HG03571 (cell line): ENCODE measurements at regions not wholly inside any gene's neighbourhood (a gene's known extent, or its start where the extent isn't known, plus 50 kb on each side); places are given as distances from the start of the nearest gene placed in this dataset.
A peak's percentile ranks its signal among the peaks of the same experiment; 100 is the strongest.
"Not testable (repeated sequence)": the region's sequence is repeated elsewhere in the genome, so short reads cannot be mapped to it uniquely, and the experiment has no call there.

Experiments used
- ATAC-seq: cut with Tn5 transposase; IDR thresholded peaks from one replicate; pipeline ENCODE4 v1.9.1; 2021; ENCODE audit not compliant: unreplicated experiment

DNA sequence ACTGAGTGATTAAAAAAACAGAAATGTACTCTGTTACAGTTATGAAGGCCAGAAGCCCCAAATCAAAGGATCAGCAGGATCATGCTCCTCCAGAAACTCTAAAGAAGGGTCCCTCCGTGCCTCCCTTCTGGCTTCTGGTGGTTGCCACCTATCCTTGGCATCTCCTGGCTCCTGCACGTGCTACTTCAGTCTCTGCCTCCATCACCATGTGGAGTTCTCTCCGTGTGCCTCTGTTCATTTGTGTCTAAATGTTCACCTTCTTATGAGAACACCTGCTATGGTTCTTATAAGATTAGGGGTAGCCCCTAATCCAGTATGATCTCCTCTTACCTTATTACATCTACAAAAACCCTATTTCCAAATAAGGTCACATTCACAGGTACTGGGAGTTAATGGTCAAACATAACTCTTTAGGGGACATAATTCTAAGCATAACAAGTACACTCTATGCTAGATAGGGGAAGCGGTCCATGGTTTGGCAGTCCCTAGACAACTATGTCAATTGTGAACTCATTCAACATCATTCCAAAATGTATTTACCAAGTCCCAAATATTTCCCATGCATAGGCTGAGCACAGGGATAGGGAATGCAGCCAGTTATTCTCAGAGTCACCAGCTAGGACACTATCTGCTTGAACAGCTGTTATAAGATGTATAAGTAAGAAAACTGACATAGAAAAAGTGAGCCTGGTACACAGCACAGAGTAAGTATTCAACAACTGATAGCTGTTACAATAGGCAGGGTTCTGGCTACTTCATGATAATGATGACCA lies 295.5 kb upstream of the BOD1L1 start:
- no peak for ATAC-seq

DNA sequence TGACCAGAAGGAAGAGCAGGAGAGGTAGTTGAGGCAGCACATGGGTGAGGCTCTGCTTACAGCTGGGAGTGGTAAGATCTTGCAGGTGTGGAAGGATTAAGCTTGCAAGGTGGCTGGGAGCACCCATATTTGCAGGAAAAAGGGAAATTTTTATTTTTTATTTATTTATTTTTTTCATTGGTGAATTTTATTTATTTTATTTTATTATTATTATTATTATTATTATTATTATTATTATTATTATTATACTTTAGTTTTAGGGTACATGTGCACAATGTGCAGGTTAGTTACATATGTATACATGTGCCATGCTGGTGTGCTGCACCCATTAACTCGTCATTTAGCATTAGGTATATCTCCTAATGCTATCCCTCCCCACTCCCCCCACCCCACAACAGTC lies 297.4 kb upstream of the BOD1L1 start:
- ATAC-seq = not testable (repeated sequence)

DNA sequence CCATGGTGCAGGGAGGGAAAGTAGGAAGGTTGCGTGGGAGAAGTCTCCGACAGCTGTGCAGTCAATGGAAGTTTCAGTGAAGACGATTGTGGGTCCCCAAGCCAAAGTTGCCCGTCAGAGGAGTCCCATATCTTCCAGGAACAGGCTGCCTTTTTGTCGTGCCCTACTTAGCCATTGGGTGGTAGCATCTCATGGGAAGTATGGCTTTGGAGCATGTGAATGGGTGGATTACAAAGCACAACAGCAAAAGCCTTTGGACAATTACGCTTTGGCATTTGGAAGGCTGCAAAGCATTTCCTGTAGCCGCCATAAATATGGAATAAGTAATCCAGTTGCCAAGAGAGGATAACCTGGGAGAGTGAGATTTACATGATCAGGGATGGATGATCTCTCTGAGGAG lies 300.7 kb upstream of the BOD1L1 start:
- no peak for ATAC-seq

DNA sequence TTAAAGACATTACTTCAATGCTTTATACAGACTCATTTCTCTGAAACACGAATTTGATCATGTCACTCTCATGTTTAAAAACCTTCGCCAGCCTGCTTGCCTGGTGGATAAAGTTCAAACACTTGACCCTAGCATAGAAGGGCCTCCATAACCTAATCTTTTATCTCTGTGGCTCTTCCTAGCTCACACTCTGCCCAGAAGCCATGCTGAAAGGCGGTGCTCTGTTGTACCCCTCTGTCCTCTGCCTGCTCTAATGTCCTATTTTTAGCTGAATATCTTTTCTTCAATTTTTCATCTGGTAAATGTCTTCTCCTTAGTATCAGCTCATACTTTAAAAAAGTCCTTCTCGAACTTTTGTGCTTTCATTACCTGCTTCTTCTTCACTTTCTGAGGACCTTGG lies 302.6 kb upstream of the BOD1L1 start:
- ATAC-seq = no peak

DNA sequence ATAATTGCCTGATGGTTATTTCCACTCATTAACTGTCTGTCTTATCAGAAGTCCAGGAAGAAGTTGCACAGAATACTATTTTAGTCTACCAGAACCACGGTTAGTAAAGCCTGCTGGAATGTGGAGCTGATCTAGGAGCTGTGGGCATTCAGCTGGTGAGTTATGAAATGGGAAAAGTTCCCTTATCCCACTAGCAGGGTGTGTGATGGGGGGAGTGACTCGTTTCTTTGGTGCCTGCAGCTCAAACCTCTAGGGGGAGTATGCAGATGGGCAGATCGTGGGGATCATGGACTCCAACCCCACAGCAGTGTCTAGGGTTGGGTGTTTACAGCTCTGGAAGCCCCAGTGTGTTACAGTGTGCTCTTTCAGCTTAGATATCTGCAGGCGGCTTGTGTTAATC lies 305.7 kb upstream of the BOD1L1 start:
- ATAC-seq = no peak

DNA sequence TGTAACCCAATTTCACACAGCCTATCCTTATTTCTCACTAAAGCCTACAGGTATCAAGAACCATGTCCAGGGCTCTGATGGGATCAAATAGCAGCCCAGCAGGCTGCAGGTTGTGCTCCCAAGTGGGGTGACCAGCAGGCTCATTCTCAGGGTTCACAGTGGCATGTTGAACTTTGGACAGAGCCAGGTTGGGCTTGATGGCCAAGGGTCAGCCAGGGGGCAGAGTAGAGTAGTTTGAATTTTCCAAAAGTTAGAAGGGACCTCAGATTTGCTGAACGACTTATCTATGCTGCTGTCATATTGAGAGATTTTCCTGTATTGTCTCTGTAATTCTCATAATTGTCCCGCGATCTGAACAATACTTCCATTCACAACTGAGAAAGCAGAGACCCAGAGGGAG lies 310.8 kb upstream of the BOD1L1 start:
- ATAC-seq = no peak

DNA sequence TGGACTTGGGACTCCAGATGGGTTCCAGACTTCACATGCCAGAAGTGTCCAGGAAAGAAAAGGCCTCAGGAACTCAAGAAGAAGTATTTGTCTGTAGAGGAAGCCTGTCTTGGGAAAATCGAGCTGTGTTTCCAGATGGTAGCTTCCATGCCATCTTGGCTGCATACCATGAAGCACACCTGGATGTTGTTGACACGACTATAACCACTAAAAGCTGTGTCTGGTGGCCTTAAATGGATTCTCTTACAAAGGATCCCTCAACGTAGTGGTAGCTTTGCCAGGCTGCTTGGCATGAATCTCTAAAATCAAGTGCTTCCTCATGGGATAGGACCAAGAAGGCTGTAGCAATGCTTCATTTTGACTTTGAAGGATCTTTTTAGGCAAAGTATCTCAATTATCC lies 313.4 kb upstream of the BOD1L1 start:
- ATAC-seq = no peak

DNA sequence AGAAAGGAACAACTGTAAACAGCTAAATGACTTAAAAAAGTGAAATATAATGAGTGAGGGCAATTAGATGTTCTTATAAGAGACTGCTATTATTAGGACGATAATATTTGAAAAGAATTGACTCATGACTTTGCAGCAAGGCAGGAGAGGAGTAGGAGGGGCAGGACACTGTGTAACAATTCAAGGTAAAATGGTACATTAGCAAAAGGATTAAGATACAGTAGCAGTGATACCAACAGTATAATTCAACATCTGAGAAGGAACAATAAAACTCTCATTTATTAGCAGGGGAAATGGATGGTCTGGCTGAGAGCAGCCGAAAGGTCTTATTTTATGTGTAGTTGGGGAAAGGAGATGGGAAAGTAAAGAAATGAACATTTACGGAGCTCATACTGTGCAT lies 315.5 kb upstream of the BOD1L1 start:
- ATAC-seq = no peak

DNA sequence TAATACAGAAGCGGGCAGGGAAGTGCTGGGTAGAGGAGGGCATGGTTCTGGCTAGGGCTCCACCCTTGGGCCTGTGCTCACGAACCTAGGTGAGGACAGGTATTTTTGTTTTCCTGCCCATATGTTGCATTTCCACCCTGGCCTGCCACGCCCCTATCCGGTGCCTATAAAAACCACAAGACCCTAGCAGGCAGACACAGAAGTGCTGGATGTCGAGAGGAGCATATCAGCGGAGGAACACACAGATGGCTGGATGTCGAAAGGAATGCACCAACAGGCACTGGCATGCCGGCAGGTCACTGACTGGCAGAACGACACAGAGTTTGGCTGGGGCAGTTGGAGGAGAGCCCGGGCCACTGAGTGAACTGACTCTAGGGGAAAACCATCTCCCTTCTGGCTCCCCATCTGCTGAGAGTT lies 316.6 kb upstream of the BOD1L1 start:
- ATAC-seq = no peak

DNA sequence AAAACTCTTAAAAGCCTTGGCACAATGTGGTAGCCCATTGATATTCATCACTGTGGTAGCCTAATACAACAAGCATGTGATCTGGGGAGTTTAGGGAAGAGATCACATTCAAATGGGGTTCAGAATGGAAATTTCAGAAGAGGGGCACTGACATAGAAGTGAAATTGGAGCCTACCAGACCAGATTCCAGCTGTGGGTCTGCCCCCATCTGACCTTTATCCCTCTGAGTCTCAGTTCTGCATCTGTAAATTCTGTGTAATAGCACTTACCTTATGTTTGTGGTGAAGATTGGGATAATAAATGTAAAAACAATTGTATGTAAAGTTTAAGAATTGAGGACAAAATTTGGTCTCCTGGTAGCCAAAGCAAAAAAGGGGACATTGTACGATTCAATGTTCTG lies 320.4 kb upstream of the BOD1L1 start:
- no peak for ATAC-seq

DNA sequence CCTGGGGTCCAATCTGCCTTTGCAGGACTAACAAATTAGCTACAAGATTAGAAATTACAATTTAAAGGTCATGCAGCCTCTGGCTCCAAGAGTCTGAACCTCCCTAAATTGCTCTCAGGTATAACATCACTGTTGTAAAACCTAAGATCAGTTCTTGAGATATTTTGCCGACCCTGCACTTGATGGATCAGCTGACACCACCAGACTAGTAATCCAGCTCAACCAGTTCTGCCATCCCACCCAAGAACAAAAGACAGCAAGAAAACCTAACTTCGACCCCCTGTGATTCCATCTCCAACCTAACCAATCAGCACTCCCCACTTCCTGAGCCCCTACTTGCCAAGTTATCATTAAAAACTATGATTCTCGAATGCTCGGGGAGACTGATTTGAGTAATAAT lies 323.0 kb upstream of the BOD1L1 start:
- no peak for ATAC-seq

DNA sequence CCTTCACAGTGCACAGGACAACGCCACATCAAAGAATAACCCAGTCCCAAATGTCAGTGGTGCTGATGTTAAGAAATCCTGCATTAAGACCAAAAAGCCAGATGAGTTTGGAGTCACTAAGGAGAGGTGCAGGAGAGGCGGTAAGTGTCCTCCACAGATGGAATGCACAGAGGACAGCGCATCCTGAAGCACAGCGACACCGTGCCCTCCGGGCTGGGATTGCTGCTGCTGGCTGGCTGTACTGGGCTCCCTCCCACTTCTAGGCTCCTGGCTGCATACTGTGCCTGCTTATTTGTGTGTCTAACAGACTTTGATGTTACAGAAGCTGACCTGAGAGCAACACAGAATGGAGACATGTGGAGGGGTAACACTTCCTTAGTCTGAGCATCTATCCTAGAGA lies 325.6 kb upstream of the BOD1L1 start:
- no peak for ATAC-seq

DNA sequence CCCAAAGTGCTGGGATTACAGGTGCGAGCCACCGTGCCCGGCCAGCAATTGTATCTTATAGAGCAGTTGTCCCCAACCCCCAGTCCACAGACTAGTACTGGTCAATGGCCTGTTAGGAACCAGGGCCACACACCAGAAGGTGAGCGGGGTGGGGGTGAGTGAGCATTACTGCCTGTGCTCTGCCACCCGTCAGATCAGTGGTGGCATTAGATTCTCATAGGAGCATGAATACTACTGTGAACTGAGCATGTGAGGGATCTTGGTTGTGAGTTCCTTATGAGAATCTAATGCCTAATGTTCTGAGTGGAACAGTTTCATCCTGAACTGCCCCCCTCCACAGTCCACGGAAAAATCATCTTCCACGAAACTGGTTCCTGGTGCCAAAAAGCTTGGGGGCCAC lies 328.0 kb upstream of the BOD1L1 start:
- no peak for ATAC-seq

DNA sequence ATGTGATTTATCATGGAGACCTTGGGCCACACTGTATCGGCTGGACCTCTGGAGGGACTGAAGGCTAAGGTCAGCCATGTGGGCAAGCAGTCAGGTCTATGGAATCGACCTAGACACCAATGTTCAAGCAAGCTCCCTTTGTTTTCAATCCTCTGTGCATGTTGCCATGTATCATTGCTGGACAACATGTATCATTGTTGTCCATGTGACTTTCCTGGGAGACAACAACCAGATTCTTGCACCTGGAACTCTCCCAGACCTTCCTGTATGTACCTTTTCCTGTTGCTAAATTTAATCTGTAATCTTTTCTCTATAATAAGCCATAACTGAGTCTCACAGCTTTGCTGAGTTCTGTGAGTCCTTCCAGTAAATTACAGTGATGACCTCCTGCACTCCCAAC lies 329.4 kb upstream of the BOD1L1 start:
- no peak for ATAC-seq

DNA sequence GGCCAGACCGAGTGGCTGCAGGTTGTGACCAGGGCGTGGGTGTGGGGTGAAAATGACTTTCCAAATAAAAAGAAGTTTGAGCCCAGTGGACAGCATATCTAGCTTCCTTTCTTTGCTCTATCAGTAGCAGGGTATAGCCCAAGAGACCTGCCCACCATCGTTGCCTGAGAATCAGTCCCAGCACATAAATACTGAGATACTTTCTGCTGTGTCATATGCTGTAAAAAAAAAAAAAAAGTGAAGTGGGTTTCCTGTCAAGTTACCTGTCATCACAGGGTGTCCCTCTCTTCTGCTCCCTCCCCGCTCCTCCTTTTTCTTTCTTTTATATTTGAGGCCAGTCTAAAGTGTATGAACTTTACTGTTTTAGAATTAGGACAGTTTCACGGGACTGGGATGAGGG lies 330.3 kb upstream of the BOD1L1 start:
- ATAC-seq = no peak

DNA sequence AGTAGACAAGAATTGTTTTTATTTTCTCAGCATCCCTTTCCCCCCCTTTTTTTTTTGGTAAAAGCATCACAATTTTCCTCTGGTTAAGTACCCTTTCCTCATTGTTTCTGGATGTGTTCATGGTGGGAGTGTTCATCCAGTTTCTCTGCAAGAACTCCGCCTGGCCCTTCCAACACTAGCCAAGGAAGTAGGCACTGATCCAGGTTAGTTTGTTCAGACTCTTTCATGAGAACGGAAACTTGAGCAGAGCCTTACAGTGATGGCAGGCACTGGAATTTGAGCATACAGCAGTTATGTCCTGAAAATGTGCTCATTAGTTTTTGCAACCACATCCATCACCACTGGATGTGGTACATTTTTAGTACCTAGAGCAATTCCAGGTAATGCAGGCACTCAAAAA lies 336.1 kb upstream of the BOD1L1 start:
- ATAC-seq = no peak

DNA sequence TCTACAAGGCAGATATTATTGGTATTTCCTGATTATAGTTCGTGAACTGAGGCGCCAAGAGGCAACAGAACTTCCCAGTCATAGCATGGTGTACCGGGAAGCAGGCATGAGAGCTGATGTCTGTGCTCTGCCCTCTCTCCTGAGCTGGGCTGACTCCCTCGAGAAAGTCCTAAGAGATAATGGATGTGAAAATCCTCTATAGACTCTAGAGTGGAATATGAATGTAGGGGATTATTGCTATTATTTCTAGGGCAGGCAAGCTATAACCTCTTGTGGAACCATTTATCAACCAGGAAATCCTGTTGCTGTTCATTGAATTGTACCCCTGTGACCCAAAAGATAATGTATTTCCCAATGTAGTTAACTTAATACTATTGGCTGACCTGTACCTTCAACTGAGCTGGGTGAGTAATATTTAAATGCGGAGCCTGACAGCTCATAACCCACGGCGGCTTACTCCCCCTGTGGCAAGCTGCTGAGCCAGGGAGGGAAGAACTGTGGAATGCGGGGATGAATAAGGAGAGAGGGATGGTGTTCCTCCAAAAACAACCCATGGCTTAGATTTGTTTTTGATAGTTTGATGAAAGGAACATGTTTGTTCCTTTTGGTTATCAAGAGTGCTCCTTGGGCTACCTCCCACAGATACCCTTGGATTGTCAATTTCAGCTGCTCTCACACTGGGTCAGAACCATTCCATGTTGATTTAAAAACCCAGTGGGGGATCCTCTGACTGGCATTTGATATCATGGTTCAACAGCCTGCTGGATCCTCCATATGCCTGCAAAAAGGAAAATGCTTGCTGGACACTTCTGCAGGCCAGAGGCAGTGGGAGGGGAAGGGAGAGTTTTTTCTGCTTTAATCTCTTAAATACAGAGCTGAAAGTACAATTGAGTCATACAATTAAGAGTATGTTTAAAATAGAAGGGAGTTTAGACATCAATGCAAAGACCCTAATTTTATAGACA lies 339.0 kb upstream of the BOD1L1 start:
- ATAC-seq = no peak

DNA sequence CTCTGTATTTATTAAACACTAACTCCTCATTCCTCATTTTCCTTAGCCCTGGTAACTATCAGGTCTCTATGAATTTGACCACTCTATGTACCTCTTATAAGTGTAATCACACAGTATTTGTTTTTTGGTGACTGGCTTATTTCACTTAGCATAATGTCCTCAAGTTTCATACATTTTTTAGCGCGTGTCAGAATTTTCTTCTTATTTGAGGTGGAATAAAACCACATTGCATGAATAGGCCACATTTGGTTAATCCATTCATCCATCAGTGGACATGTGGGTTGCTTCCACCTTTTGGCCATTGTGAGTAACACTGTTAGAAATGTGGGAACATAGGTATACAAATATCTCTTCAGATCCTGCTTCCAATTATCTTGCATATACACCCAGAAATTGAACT lies 341.2 kb upstream of the BOD1L1 start:
- no peak for ATAC-seq

DNA sequence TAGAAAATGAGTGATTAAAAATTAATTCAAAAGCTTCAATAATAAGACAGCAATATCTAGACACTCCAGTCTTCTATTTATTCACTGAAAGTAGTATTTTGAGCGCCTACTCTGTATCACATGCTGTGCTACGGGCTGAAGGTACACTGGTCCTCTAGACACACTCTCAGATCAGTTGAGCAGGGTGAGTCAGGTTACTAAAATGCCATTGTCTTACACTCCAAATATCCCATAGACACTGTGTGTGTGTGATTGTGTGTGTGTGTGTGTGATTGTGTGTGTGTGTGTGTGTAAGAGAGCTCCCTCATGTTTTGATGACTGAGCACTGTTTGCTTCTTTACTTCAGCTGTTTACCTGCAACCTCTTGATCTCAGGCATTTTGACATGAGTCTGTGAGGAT lies 342.8 kb upstream of the BOD1L1 start:
- ATAC-seq = no peak

DNA sequence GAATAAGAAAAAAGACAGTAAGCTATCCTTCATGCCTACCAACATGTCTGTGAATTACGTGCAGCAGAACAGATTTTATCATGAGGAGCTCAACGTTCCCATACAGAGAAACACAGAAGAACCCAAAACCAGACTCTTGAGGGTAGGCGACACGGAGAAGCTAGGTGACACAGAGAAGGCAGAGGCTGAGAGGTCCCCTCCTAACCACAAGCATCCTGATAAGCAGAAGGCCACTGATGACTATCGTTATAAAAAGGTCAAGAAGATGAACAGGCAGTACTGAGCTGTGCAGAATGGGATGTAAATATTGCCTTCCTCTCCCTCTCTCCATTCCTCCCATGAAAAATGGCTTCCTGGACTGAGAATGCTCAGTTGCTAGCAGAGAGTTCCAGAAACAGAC lies 350.2 kb upstream of the BOD1L1 start:
- ATAC-seq = no peak

DNA sequence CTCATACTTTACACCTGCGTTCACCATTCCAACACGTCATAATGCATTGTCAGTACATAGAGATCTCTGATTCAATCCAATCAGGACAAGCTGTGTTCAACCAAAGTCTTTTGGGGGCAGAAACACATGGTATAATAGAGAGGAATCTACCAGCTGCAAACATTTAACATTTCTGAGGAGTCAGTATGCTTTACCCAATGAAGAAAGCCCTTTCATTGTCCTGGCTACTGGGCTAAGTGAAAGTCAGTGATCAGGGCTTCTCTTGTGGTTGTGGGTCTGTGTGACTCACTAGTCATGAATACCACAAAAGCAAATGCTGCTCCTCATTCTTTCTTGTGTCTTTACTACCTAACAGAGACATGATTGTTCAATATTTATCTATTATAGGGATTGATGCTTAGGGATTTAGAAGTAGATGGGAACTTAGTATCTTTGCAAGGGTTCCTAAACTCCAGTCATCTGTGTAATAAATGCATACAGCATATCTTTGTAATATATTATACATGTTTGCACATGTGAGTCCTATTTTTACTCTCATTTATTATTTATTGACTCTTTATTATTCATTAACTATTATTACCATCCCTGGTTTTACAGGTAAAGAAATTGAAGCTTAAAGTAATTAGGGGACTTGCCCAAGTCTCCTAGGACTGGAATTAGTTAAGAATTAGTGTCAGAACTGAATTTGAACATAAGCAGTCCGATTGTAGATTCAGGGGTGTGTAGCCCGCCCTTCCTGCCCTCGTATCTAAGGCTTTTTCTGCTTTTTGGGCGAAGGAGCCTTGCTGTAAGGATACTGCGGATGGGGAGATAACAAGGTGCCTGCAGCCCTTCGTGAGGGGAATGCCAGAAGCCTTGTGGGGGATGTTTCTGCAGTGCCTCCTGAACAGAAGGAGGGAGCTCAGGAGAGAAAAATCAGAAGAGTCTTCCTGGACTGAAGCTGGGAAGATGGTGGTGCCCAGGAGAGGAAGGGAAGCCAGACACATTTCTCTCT lies 353.1 kb upstream of the BOD1L1 start:
- peak; percentile 66 for ATAC-seq
